ENCODE measurements at regions not wholly inside any gene's neighbourhood (a gene's known extent, or its start where the extent isn't known, plus 50 kb on each side); places are given as distances from the start of the nearest gene placed in this dataset.

- no peaks in the 10 kb centered on the region for H3K79me2 ChIP-seq (ENCODE audit: insufficient read depth, low read length)
- intact Hi-C loops (cut with micrococcal nuclease), result no loop called here
- peaks cover 5 to 10% of the 10 kb centered on the region in 2 experiments; a peak in 2 of 4 replicates for H3K9me3 ChIP-seq (ENCODE audit: control insufficient read depth in 1 of 2, insufficient read depth in 1 of 2, low read depth in 1 of 2, low read length in 2 of 2)
These were observed 756.0 kb upstream of the NRSN1 start for GRCh38 chr6:23370051-23370450.

More at GRCh38 chr6:23370051-23370450, 756.0 kb upstream of the NRSN1 start:
- ChIA-PET RAD21 (ENCODE audit: low non-redundant PET in 1 of 2, low total read pairs in 2 of 2, uncharacterized antibody in 2 of 2, unreplicated experiment in 2 of 2) (no interaction called here), POLR2A (no interaction called here), CTCF (no interaction called here)
- no peak for DNase-seq (ENCODE audit: low read depth, low spot score)
- H3K9me2 ChIP-seq (ENCODE audit: insufficient read depth), result no peaks in the 10 kb centered on the region
- H3K27ac ChIP-seq (ENCODE audit: low read depth, low read length), result no peak overlapping the region
- no peak for ATAC-seq
- H4K20me1 ChIP-seq (ENCODE audit: insufficient read depth), result no peaks in the 10 kb centered on the region
- no peak overlapping the region for H3K4me3 ChIP-seq (replicated peaks in 1 of 2; ENCODE audit: low read depth in 1 of 2, low read length in 2 of 2)
- no peaks in the 10 kb centered on the region for H3K4me1 ChIP-seq (ENCODE audit: control insufficient read depth in 1 of 2, insufficient read depth in 2 of 2, low read length in 2 of 2)
- no peaks in the 10 kb centered on the region for H3K36me3 ChIP-seq (ENCODE audit: control insufficient read depth in 1 of 2, insufficient read depth in 2 of 2, low read length in 2 of 2)
- no peak overlapping the region for H3K4me2 ChIP-seq (ENCODE audit: low read length)
- H2AFZ ChIP-seq (ENCODE audit: low read depth, low read length, poor library complexity, severe bottlenecking), result no peak overlapping the region
- H3K27me3 ChIP-seq (ENCODE audit: insufficient read depth, low read length), result no peaks in the 10 kb centered on the region
- no peak overlapping the region for H3K9ac ChIP-seq (ENCODE audit: low read length)
- TF ChIP-seq, protein P1, sequence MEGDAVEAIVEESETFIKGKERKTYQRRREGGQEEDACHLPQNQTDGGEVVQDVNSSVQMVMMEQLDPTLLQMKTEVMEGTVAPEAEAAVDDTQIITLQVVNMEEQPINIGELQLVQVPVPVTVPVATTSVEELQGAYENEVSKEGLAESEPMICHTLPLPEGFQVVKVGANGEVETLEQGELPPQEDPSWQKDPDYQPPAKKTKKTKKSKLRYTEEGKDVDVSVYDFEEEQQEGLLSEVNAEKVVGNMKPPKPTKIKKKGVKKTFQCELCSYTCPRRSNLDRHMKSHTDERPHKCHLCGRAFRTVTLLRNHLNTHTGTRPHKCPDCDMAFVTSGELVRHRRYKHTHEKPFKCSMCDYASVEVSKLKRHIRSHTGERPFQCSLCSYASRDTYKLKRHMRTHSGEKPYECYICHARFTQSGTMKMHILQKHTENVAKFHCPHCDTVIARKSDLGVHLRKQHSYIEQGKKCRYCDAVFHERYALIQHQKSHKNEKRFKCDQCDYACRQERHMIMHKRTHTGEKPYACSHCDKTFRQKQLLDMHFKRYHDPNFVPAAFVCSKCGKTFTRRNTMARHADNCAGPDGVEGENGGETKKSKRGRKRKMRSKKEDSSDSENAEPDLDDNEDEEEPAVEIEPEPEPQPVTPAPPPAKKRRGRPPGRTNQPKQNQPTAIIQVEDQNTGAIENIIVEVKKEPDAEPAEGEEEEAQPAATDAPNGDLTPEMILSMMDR (IDR thresholded peaks at IDR 0.05 in 2 of 3, conservative IDR thresholded peaks at IDR 0.05 in 1 of 3; ENCODE audit: borderline replicate concordance in 1 of 3, insufficient read depth in 1 of 3, low read depth in 2 of 3, low read length in 2 of 3), result no peak
- TF ChIP-seq ZNF274 (IDR thresholded peaks at IDR 0.05; ENCODE audit: low read depth, low read length), result no peak
- no peak for TF ChIP-seq POLR2AphosphoS5 (IDR thresholded peaks at IDR 0.05; ENCODE audit: low read depth, low read length)
- TF ChIP-seq CEBPB (IDR thresholded peaks at IDR 0.05; ENCODE audit: low read depth), result no peak
- no peak for TF ChIP-seq CBX3 (IDR thresholded peaks at IDR 0.05; ENCODE audit: low read depth)
- TF ChIP-seq EZH2 (IDR thresholded peaks at IDR 0.05), result no peak
- no peak for TF ChIP-seq FOSL1 (IDR thresholded peaks at IDR 0.05; ENCODE audit: low read depth)
- TF ChIP-seq, protein P2, sequence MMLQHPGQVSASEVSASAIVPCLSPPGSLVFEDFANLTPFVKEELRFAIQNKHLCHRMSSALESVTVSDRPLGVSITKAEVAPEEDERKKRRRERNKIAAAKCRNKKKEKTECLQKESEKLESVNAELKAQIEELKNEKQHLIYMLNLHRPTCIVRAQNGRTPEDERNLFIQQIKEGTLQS (IDR thresholded peaks at IDR 0.05), result no peak
- no peak for TF ChIP-seq RAD21 (IDR thresholded peaks at IDR 0.05; ENCODE audit: low read depth)
- no peak for TF ChIP-seq POLR2A (IDR thresholded peaks at IDR 0.05; ENCODE audit: borderline replicate concordance, extremely low read depth, insufficient read depth, insufficient read length)
- TF ChIP-seq JUND (IDR thresholded peaks at IDR 0.05), result no peak
- TF ChIP-seq ZBTB33 (IDR thresholded peaks at IDR 0.05; ENCODE audit: extremely low read depth, insufficient replicate concordance, low read length), result no peak
- no peak for TF ChIP-seq EZH2phosphoT487 (IDR thresholded peaks at IDR 0.05; ENCODE audit: borderline replicate concordance)
- no peak for TF ChIP-seq ELF1 (IDR thresholded peaks at IDR 0.05; ENCODE audit: borderline replicate concordance, low read depth)
- no peak for TF ChIP-seq REST (IDR thresholded peaks at IDR 0.05; ENCODE audit: low read depth)
- TF ChIP-seq SP1 (IDR thresholded peaks at IDR 0.05; ENCODE audit: low read depth), result no peak
- TF ChIP-seq TCF7L2 (IDR thresholded peaks at IDR 0.05; ENCODE audit: borderline replicate concordance, extremely low read depth, insufficient read depth, insufficient read length), result no peak
- BruUV-seq (replicated peaks), result no TSS peak
